ENCODE measurements at regions not wholly inside any gene's neighbourhood (a gene's known extent, or its start where the extent isn't known, plus 50 kb on each side); places are given as distances from the start of the nearest gene placed in this dataset.

- TF ChIP-seq ZFX (IDR thresholded peaks at IDR 0.05) (no peak), CTCF (conservative IDR thresholded peaks at IDR 0.05) (no peak)
Observed at GRCh38 chr4:62544428-62544827, 1344.3 kb downstream of the ADGRL3 start.

All from C4-2B (cell line).